T-cell (primary cell): ENCODE measurements at regions not wholly inside any gene's neighbourhood (a gene's known extent, or its start where the extent isn't known, plus 50 kb on each side); places are given as distances from the start of the nearest gene placed in this dataset.
"Not testable (repeated sequence)": the region's sequence is repeated elsewhere in the genome, so short reads cannot be mapped to it uniquely, and the experiment has no call there.

Experiments
- ATAC-seq, 4 experiments: fragments of 200-7000 bp in 3 of 4; fragments of 150-1000 bp in 1 of 4; cut with Tn5 transposase; replicated peaks in 1 of 4; 1 replicate in 3 of 4; 2 replicates in 1 of 4; pipeline ENCODE4 v1.10.0; 2021; ENCODE audit warnings: moderate library complexity in 3 of 4, mild to moderate bottlenecking in 2 of 4, moderate number of reproducible peaks in 1 of 4
- CTCF ChIA-PET, 2 donors: fragments of 300-600 bp; sonication (Branson Sonifier 250); formaldehyde crosslinking; loops; one replicate each; lab custom pipeline; 2022; ENCODE audit warnings: antibody characterized with exemption in 2 of 2; lab: Charles Lee
- POLR2A ChIA-PET, 2 donors: fragments of 300-600 bp; sonication (Branson Sonifier 250); formaldehyde crosslinking; loops; one replicate each; lab custom pipeline; 2022; ENCODE audit warnings: antibody characterized with exemption in 2 of 2; lab: Charles Lee
- DNase-seq, 35 experiments: peaks; one replicate each; pipeline versions ENCODE4 v3.0.0 to v3.0.0-alpha.2; 2013 to 2023
- H3K27ac ChIP-seq: one replicate; pipeline ENCODE4 v1.5.1; 2013; ENCODE audit warnings: low read length
- H3K27me3 ChIP-seq, 2 experiments: replicated peaks in 1 of 2; 1 replicate in 1 of 2; 2 replicates in 1 of 2; pipeline versions ENCODE4 v1.6.1 to v1.7.0; 2013; ENCODE audit warnings: low read length in 1 of 2, mixed read lengths in 1 of 2; ENCODE audit not compliant: control insufficient read depth in 2 of 2, insufficient read depth in 2 of 2; ENCODE audit errors: extremely low read depth in 1 of 2
- H3K36me3 ChIP-seq, 2 donors: 1 replicate in 1 of 2; 2 replicates in 1 of 2; pipeline versions ENCODE4 v1.6.1 to v1.7.0; 2013; ENCODE audit warnings: low read length in 1 of 2; ENCODE audit not compliant: control insufficient read depth in 2 of 2, insufficient read depth in 1 of 2; ENCODE audit errors: extremely low read depth in 1 of 2
- H3K4me1 ChIP-seq, 2 experiments: 1 replicate in 1 of 2; 2 replicates in 1 of 2; pipeline versions ENCODE4 v1.6.1 to v1.7.0; 2013; ENCODE audit warnings: low read length in 2 of 2, mixed read lengths in 1 of 2; ENCODE audit not compliant: insufficient read depth in 2 of 2, control insufficient read depth in 1 of 2; ENCODE audit errors: extremely low read depth in 1 of 2
- H3K4me3 ChIP-seq, 2 donors: 1 replicate in 1 of 2; 2 replicates in 1 of 2; pipeline versions ENCODE4 v1.5.1 to v1.7.0; 2013; ENCODE audit warnings: mild to moderate bottlenecking in 2 of 2, low read length in 1 of 2, moderate library complexity in 1 of 2; ENCODE audit not compliant: control insufficient read depth in 1 of 2; ENCODE audit errors: extremely low read depth in 1 of 2
- H3K9me3 ChIP-seq: 2 replicates; pipeline ENCODE4 v1.7.0; 2013
- H3K27ac Mint-ChIP-seq, 2 donors: one replicate each; pipeline ENCODE4 v1.8.0; 2020 to 2021; ENCODE audit warnings: mild to moderate bottlenecking in 2 of 2, mixed read lengths in 2 of 2
- H3K27me3 Mint-ChIP-seq, 2 donors: one replicate each; pipeline ENCODE4 v1.8.0; 2021 to 2022; ENCODE audit warnings: mixed read lengths in 2 of 2
- H3K36me3 Mint-ChIP-seq: one replicate; pipeline ENCODE4 v1.8.0; 2021; ENCODE audit warnings: mixed read lengths
- H3K4me1 Mint-ChIP-seq, 3 donors: one replicate each; pipeline ENCODE4 v1.8.0; 2020 to 2022; ENCODE audit warnings: mixed read lengths in 3 of 3, mild to moderate bottlenecking in 1 of 3
- H3K4me3 Mint-ChIP-seq, 3 donors: one replicate each; pipeline ENCODE4 v1.8.0; 2020 to 2022; ENCODE audit warnings: mild to moderate bottlenecking in 3 of 3, mixed read lengths in 3 of 3, moderate library complexity in 3 of 3
- H3K9me3 Mint-ChIP-seq, 3 donors: one replicate each; pipeline ENCODE4 v1.8.0; 2020 to 2022; ENCODE audit warnings: mixed read lengths in 3 of 3
- WGBS: methylation state at CpG from one replicate; pipeline ENCODE4 v1.1.5; 2013; ENCODE audit warnings: missing lambda C conversion rate; ENCODE audit not compliant: insufficient coverage; 5-methylcytosine and 5-hydroxymethylcytosine counted together

- H3K9me3 Mint-ChIP-seq: peaks cover 13 to 26% (median 18%) of the 10 kb centered on the region in 3 donors
- H3K4me1 ChIP-seq, H3K4me3 Mint-ChIP-seq, H3K27me3 Mint-ChIP-seq, H3K27ac ChIP-seq, H3K27me3 ChIP-seq, H3K9me3 ChIP-seq, H3K27ac Mint-ChIP-seq, DNase-seq, POLR2A ChIA-PET, H3K36me3 Mint-ChIP-seq, H3K4me1 Mint-ChIP-seq, ATAC-seq, H3K4me3 ChIP-seq, H3K36me3 ChIP-seq: not testable (repeated sequence)
- WGBS: 92% methylated on average over 6 of the region's 20 CpGs
- CTCF ChIA-PET: interaction anchor here in 1 of 2 donors (0.6 kb wide), 1 partner anchor 1037 kb away, joined by 3 read pairs; no protein-coding TSS in a partner anchor
These were observed 949.9 kb upstream of the NCAM2 start for GRCh38 chr21:20048130-20048837.

GRCh38 chr21:20083336-20083735 lies 914.9 kb upstream of the NCAM2 start:
- Mint-ChIP-seq H3K27me3 (no peaks in the 10 kb centered on the region), H3K9me3 (peaks cover 0 to 12% (median 9%) of the 10 kb centered on the region in 3 donors), H3K4me1 (no peaks in the 10 kb centered on the region), H3K36me3 (no peaks in the 10 kb centered on the region), H3K4me3 (no peak overlapping the region), H3K27ac (no peak overlapping the region)
- no peak overlapping the region for H3K27ac ChIP-seq
- no peaks in the 10 kb centered on the region for H3K4me1 ChIP-seq
- H3K9me3 ChIP-seq: no peaks in the 10 kb centered on the region
- ATAC-seq (no peak), DNase-seq (no peak)
- no peaks in the 10 kb centered on the region for H3K36me3 ChIP-seq
- no peaks in the 10 kb centered on the region for H3K27me3 ChIP-seq
- ChIA-PET CTCF (interaction anchor here in 1 of 2 donors (0.6 kb wide), 1 partner anchor 85 kb away, joined by 3 read pairs; no protein-coding TSS in a partner anchor), POLR2A (no interaction called here)
- no peak overlapping the region for H3K4me3 ChIP-seq

- Mint-ChIP-seq H3K36me3 (no peaks in the 10 kb centered on the region), H3K4me3 (no peak overlapping the region), H3K4me1 (no peaks in the 10 kb centered on the region), H3K27ac (no peak overlapping the region), H3K27me3 (no peaks in the 10 kb centered on the region), H3K9me3 (peaks cover 0 to 12% (median 9%) of the 10 kb centered on the region in 3 donors)
- ATAC-seq (no peak), DNase-seq (no peak)
- Histone ChIP-seq H3K4me1 (no peaks in the 10 kb centered on the region), H3K4me3 (no peak overlapping the region), H3K27me3 (no peaks in the 10 kb centered on the region), H3K27ac (no peak overlapping the region), H3K9me3 (no peaks in the 10 kb centered on the region), H3K36me3 (no peaks in the 10 kb centered on the region)
- CTCF ChIA-PET: interaction anchor here in 1 of 2 donors (0.6 kb wide), 1 partner anchor 84 kb away, joined by 3 read pairs; no protein-coding TSS in a partner anchor
- POLR2A ChIA-PET: no interaction called here
These were observed 914.3 kb upstream of the NCAM2 start for GRCh38 chr21:20083925-20084324.

- CTCF ChIA-PET: no interaction called here
- Mint-ChIP-seq H3K4me1 (no peaks in the 10 kb centered on the region), H3K36me3 (no peaks in the 10 kb centered on the region), H3K27me3 (no peaks in the 10 kb centered on the region), H3K9me3 (peaks cover 3 to 15% (median 11%) of the 10 kb centered on the region in 3 donors), H3K27ac (no peak overlapping the region), H3K4me3 (no peak overlapping the region)
- Histone ChIP-seq H3K27ac (no peak overlapping the region), H3K36me3 (no peaks in the 10 kb centered on the region), H3K4me3 (no peak overlapping the region), H3K9me3 (no peaks in the 10 kb centered on the region), H3K4me1 (no peaks in the 10 kb centered on the region), H3K27me3 (no peaks in the 10 kb centered on the region)
- ATAC-seq (no peak), DNase-seq (no peak)
- whole genome bisulfite sequencing: 100% methylated on average over 1 of the region's 3 CpGs
- POLR2A ChIA-PET: no interaction called here
These were observed 911.7 kb upstream of the NCAM2 start for GRCh38 chr21:20086508-20086907.

- H3K36me3 Mint-ChIP-seq: no peaks in the 10 kb centered on the region
- no peak overlapping the region for H3K4me3 ChIP-seq
- no peak overlapping the region for H3K27ac Mint-ChIP-seq
- H3K27me3 ChIP-seq: no peaks in the 10 kb centered on the region
- no peaks in the 10 kb centered on the region for H3K27me3 Mint-ChIP-seq
- DNase-seq (no peak), ATAC-seq (no peak)
- H3K9me3 ChIP-seq: no peaks in the 10 kb centered on the region
- no peaks in the 10 kb centered on the region for H3K4me1 ChIP-seq
- no peak overlapping the region for H3K27ac ChIP-seq
- WGBS: no CpG with 5 or more reads among the region's 2 CpGs
- POLR2A ChIA-PET: no interaction called here
- CTCF ChIA-PET: no interaction called here
- no peak overlapping the region for H3K4me3 Mint-ChIP-seq
- H3K4me1 Mint-ChIP-seq: no peaks in the 10 kb centered on the region
- H3K9me3 Mint-ChIP-seq: peaks cover 2 to 38% (median 21%) of the 10 kb centered on the region in 3 donors
- no peaks in the 10 kb centered on the region for H3K36me3 ChIP-seq
These were observed 891.8 kb upstream of the NCAM2 start for GRCh38 chr21:20106368-20106767.

- POLR2A ChIA-PET: no interaction called here
- no peaks in the 10 kb centered on the region for H3K4me1 ChIP-seq
- H3K9me3 ChIP-seq: no peaks in the 10 kb centered on the region
- Mint-ChIP-seq H3K36me3 (no peaks in the 10 kb centered on the region), H3K4me1 (no peaks in the 10 kb centered on the region), H3K4me3 (no peak overlapping the region), H3K9me3 (peaks cover 10 to 43% (median 25%) of the 10 kb centered on the region in 3 donors), H3K27me3 (no peaks in the 10 kb centered on the region), H3K27ac (no peak overlapping the region)
- H3K36me3 ChIP-seq: no peaks in the 10 kb centered on the region
- no peak overlapping the region for H3K27ac ChIP-seq
- DNase-seq (no peak), ATAC-seq (no peak)
- 80% methylated on average over 1 of the region's 1 CpG for WGBS
- H3K27me3 ChIP-seq: no peaks in the 10 kb centered on the region
- CTCF ChIA-PET: no interaction called here
- no peak overlapping the region for H3K4me3 ChIP-seq
These were observed 890.2 kb upstream of the NCAM2 start for GRCh38 chr21:20108016-20108415.
